Skin of body (tissue), 1 donor: ENCODE measurements at regions not wholly inside any gene's neighbourhood (a gene's known extent, or its start where the extent isn't known, plus 50 kb on each side); places are given as distances from the start of the nearest gene placed in this dataset.

Source experiments
- DNase-seq: peaks from one replicate; lab custom pipeline; 2025; lab: John Stamatoyannopoulos, UW

DNA sequence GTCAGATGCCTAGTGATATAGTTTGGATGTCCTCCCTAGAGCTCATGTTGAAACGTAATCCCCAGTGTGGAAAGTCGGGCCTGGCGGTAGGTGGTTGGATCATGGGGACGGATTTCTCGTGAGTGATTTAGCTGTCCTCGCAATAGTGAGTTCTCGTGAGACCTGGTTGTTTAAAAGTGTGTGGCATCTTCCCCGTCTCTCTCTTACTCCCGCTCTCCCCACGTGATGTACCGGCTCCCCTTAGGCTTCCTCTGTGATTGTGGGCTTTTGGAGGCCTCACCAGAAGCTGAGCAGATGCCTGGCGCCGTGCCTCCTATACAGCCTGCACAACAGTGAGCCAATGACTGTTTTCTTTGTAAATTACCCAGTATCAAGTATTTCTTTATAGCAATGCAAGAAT is 264.5 kb downstream of the TTLL7 start:
- no peak for DNase-seq

DNA sequence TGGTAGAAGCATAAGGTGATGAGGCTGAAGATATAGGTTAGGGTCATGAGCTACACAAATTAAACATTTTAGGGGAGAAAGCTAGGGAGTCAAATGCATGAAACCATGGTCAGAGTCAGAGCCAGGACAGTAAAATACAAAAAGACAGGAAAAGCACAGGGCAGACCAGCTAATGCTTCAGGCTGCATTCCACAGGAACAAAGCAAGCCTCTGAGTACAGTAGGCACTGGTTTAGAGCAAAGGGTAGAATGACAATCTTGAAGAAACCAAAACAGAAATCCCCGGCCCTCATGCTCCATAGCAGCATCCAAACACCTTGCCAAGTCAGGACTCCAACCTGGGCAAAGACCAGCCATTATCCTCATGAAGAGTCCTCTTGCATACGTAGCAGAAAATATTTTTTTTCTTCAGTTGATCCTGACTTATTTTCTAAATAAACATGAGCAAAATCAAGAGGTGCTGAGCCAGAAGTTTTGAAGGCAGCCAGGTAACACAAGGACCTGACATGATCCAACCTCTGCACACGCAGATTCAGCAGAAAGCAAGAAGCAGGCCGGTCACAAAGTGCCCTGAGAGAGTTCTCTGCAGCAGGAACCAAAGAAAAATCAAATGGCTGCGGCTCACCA is 273.1 kb downstream of the TTLL7 start:
- DNase-seq, result no peak

DNA sequence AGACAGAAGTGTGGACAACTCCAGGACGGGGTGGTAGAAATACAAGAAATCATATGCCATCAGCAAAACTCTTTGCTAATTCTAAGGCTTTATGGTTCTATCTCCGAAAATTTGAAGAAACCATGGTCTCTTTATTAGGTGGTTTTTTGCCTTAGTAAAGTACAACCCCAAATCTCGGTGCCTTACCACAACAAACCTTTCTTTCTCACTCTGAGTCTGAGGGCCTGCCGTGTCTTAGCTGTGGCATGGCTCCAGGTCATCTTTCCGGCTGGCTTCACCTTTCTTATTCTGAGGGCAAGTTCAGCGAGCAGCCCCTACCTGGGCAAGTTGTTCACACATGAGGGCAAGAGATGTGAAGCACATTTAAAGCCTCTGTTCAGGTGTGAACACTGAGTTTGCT is 280.6 kb downstream of the TTLL7 start:
- no peak for DNase-seq

DNA sequence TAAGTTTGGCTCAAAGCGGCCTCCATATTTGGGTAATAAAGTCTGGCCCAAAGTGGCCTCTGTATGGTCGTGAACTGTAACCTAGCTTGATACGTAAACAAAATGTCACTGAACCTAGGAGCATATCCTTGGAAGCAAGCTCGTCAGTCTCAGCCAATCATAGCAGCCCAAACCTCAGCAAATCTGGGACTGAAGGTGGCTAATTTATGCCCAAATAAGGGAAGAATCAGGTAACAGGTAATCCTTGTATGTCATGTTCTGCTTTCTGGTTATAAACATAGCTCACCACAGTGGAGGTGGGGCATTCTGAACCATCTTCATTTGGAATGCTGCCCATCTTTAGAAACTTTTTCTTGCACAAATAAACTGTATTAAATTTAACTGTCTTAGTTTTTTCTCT is 281.1 kb downstream of the TTLL7 start:
- DNase-seq, result no peak

DNA sequence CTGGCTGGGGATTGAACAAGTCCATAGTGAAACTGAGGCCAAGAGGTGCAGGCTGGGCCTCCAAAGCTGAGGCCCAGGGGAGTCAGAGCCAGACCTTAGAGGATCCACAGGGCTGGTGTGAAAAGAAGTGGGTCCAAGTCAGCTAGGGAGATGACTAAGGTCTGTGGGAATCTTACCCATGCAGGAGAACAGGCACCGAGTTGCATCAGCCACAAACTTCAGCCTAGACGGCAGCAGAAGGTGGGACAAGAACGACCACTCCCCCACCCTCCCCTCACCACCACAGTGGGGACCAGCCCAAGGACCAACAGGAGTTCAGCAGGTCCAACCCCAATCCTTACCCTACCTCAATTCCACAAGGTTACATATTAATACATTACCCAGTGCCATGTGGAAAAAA is 282.3 kb downstream of the TTLL7 start:
- no peak for DNase-seq

DNA sequence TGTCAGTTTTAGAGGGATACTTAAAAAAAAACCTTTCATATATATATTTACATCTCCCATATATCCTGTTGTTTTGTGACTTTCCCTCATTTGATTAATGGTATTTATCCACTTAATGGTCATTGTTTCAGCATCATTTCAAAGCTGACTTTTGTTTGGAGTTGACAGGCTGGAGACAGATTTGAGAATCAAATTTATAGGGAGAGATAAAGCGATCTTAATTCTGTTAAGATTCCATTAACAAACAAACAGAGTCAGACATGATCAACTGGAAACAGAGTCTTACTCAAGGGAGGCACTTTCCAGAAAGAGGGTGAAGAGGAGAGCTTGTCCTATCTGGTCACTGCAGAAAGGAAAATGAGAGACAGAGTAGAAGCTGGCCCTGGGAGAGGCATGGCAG is 283.4 kb downstream of the TTLL7 start:
- DNase-seq, result no peak

DNA sequence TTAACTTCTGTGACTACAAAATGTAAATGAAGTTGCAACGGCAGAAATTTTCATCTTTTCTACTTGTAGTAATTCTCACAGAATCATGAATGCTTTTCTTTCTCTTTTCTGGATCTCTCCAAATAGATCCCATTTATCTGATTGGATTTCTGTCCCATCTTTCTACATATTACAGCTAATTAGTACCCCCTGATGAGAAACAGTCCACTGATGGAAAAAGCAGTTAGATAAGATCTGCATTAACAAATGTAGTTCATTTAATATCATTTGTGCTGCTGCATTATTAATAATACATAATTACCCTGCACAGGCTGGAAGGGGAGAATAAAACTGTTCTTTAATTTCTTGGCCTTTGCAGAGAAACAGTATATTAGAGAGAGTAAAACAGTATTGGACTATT is 289.3 kb downstream of the TTLL7 start:
- no peak for DNase-seq

DNA sequence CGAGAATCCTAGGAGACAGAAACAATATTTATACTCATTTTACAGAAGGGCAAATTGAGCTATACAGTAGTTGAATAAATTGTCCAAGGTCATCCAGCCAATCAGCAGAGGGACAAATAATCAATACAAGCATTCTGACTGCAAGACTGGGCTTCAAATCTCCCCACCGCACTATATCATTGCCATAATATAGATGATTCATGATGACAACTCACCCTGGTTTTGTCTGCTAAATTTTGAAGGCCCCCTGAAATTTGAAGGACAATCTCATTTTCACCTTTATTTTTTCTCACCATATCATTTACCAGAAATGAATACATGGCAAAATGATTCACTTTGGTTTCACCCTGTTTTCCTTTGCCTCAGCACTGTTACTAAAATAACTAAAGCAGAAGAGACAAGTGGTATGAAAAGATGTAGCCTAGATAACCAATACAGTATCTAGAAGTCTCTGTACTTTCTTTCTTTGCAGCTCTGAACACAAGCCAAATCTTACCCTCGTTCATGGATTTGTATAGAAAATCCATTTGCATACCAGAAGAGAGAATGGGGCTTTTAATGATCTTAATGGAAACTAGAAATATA is 292.5 kb downstream of the TTLL7 start:
- DNase-seq, result no peak

DNA sequence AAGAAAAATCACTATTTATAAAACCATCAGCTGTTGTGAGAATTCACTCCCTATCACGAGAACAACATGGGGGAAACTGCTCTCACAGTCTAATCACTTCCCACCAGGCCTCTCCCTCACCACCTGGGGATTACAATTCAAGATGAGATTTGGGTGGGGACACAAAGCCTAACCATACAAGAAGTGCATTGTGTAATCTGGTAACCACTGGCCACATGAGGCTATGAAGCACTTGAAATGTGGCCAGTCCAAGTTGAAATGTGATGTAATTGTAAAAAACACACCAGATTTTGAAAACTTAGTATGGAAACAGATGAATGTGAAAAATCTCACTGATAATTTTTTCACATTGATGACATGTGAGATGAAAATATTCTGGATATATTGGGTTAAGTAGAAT is 293.8 kb downstream of the TTLL7 start:
- no peak for DNase-seq

DNA sequence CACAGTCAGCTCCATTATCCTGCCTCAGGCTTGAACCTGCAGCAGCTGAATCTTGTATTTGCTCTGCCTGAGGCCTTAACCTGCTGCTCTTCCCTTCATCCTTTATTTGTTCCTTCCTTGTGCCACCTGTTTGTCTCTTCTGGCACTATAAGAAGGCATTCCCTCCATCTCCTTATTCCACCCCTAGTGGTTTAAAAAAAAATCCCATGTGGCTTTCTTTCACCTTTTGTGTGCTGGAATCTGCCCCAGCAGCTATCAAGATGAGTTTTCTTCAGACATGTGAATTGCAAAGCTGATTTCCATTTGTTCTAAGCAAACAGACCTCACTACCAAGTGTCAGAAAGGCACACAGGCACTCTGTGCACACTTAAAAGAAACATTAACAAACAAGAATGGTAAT is 294.6 kb downstream of the TTLL7 start:
- no peak for DNase-seq

DNA sequence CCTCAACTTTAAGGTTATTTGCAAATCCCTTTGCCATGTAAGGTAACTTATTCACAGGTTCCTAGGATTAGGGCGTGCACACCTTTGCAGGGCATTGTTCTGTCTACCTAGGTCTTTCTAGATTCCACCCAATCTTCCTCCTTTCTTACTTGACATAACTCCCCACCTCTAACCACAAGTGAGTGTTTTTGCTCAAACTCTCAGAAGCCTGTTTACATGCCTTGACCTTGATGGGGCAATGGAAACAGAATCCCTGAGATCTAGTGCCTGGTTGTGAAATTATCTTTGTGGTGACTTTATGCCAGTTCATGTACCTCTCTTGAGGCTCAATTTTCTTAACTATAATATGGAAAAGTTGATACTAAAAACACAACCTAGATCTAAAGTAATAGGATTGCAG is 296.6 kb downstream of the TTLL7 start:
- no peak for DNase-seq

DNA sequence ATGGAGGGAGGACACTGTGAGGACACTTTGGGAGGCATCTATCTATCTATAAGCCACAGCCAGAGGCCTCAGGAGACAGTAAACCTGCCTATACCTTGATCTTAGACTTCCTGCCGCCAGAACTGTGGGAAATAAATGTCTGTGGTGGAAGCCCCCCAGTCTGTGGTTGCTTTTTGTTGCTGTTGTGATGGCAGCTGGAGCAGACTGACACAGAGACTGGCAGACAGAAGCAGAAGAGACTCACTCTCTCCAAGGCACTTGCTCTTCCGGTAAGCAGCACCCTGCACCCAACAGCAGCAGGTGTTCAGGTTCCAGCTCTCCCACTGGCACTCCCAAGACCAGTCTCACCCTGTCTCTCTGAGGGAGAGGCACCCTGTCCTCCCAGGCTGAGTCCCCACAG is 297.6 kb downstream of the TTLL7 start:
- DNase-seq, result no peak

DNA sequence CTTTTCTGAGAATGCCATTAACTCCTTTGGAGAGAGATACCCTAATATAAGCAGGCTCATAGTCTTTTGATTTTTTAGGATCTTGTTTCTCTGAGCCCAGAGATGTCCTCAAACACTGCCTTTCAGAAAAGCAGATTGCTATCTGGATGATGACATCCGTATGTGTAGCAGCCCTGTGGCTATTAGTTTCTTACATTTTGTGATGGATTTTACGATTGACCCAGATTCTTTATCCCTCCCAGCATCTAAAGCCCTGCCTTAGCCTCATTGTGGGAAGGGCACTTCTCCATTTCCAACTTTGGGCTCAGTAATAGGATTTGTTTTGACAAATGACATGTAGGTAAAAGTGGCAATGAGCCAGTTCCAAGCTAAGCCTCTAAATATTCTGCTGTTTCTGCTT is 300.3 kb downstream of the TTLL7 start:
- DNase-seq, result no peak

DNA sequence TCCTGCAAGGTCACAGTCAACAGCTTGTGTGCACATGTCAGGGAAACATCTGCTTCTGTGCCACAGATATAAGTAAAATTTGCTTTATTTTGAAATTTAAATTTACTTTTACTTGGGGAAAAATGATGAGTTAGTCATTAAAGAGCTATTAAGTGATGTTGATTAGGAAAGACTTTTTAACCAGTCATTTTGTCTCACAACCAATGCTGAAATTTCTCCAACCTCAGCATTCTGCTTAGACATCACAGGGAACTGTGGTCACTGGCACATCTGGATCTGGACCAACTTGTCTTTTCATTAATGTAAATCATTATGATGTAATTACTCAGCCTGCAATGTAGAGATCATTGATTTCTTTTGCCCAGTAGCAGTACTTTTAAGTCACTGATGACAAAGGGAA is 301.0 kb downstream of the TTLL7 start:
- no peak for DNase-seq

DNA sequence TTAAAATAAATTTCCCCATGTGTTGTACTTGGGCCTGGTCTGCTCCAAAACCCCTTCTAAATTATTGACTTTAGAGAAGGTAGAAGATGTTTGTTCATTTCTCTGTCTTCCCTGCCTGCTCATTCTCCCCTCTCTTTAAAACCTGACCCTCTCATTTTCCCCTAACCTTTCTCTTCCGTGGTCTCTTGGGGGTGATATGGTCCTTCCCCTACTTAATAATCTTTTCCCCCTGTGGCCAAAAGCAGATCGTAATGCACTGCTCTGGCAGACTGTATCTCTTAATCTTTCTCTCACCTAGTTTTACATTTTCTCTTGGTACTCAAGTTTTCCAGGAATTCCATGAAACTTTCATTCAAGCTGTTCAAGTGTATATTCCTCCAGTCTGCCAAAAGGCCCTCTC is 301.7 kb downstream of the TTLL7 start:
- DNase-seq, result no peak

DNA sequence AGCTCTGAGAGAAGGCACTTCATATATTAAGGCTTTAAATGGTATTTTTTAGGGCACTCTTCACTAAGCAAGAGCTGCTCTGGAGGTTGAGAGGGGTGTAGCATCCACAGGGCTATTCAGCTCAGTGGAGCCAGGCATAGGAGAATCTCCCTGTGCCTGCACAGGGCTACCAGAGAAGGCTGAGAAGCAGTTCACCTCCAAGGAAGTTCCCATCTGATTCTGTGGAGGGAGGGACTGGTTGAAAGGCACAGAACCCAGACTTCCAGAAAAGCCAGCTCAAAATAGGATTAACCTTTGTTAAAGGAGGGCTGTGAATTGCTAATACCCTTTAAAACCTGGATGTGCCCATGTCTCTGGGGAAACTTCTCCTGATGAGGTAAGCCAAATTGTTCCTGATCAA is 304.5 kb downstream of the TTLL7 start:
- DNase-seq, result no peak

DNA sequence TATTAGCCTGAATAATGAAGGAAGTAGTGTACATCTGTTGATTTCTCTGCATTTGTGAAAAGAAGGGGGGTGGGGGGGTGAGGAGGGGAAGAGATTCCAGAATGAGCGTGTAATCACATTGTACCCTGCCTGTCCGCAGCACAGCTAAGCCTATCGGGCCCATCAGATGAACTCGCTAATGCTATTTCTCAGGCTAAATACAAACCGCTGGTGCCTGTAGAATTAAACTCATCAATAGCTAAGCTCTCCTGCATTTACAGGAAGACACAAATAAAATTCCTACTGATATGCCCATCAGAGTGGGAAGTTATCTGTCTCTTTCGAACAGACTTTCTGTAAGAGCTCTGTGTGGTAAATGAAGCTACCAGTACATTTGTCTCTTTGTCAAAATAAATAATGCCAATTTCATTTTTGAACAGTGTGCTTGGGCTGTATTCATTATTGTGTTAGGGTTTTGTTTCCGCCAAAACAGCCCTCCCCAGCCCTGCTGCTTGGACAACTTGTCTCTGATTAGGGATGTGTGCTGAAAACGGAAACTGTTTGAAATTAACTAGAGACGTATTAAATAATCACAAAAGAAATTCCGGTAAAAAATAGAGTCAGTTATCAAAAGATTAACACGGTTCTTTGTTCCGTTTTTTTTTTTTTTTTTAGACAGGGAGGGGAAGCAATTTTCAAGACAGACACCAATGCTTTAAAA is 305.4 kb downstream of the TTLL7 start:
- peak; percentile 14 for DNase-seq

DNA sequence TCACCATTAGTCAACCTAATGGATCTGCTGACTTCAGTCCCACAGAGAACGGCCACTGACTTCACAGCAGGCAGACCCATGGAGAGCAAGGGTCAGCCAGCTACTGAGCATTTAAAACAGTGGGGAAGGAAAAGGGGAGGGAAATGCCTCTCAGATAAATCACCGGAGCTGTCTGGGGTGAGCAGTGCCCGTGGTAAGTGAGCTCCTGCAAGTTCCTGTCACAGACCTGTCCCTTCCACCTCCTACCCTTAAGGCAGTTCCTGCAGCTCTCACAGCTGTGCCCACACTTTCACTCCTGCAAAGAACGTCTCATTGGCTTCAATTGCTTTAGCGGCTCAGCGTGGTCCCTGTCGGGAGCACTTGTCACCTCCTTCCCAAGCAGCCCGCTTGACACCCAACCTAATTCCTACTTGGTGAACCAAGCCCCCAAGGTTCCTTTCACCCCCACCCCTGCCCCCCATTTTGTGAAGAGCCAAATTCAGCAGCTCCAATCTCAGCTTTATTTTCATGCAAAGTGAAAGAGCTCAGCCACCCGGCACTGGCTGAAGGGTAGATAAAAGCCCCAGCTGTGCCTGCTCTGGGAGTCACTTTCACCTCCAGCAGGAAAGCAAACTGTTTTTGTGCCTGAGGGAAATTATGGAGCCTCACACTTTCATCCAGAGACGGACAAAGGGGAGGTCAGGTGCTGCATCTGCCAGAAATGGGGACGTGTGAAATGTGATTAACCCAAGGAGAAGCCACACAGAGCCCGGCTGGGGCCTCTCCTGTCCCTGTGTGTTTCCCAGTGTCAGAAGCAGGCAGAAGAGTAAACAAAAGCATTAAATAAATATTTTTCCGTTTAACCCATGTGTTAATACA is 306.2 kb downstream of the TTLL7 start:
- no peak for DNase-seq

DNA sequence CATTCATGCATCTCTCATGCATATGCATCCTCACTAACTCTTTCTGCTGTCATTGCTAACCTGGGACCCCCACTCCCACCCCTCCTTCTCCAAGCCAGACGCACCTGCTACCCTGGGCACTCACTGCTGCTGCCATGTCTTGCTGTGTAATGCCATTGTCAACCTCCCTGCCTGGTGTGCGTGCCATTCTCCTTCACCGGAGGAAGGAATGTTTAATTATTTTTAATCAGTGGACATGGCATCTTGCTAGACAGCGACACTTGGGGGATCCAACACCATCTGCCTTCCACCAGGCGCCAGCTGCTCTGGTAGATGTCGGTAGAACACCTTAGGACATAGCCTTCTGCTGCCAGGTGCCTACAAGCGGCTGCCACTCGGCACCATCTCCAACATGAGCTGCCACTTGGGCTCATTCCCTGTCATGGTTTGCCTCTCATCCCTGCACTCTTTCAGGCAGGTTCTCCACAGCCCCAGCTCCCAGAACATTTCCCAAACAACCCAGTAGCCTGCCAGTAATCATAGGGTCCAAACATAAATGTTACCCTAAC is 306.9 kb downstream of the TTLL7 start:
- no peak for DNase-seq

DNA sequence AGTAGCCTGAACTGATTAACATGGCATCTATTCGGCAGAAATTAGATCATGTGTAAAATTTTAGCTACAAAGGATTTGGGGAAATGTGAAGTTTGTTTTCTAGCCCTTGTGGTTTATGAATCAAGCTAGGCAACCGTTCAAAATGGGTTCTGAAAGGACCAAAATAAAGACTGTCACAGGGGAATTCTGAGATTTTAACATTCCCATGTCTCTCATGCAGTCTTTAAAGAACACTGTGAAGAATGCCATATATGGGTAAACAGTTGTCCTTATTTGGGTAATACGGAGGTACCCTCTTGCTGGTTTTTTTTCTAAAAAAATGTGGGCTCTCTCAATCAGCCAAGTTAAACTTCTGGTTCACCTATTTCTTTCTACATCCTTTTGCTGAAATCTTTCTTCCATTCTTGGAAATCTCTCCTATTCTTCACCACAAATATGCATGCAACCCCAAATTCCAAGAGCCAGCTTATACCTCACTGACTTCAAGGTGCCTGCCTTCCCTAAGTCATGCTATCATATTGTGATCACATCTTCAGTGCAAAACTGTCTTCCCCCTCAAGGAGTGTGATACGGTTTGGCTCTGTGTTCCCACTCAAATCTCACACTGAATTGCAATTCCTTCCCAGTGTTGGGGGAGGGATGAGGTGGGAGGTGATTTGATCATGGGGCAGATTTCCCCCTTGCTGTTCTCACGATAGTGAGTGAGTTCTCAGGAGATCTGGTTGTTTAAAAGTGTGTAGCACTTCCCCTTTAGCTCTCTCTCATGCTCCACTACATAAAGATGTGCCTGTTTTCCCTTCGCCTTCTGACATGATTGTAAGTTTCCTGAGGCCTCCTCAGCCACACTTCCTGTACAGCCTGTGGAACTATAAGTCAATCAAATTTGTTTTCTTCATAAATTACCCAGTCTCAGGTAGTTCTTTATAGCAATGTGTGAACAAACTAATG is 308.7 kb downstream of the TTLL7 start:
- no peak for DNase-seq

DNA sequence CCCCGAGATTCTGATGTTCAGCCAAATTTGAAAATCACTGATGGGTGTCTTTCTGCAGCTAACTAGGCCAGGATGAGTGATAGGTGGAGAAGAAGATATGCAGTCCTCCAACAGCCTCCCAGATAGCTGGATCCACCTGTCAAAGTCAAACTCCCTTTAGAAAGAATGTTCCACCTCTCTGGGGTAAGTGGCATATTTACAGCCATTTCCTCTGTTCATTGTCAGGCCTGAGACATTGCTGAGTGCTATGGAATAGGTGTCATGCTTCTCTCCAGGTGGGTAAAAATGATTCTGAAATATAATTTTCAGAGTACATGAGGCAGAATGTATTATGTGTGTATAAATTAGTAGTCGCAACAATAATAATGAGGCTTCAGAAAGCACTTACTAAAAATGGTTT is 316.8 kb downstream of the TTLL7 start:
- DNase-seq, result no peak
